Upper lobe of left lung (tissue), 4 donors: ENCODE measurements at regions not wholly inside any gene's neighbourhood (a gene's known extent, or its start where the extent isn't known, plus 50 kb on each side); places are given as distances from the start of the nearest gene placed in this dataset.

Source experiments
- CTCF ChIP-seq, 6 experiments: fragments of 450-650 bp in 4 of 6; fragments of 200-600 bp in 2 of 6; sonication (generic) in 2 of 6; IDR thresholded peaks; one replicate each; pipeline ENCODE4 v1.5.1; 2016 to 2019; ENCODE audit warnings: antibody characterized with exemption in 6 of 6
- EP300 ChIP-seq, 4 donors: sonication (generic); formaldehyde crosslinking; IDR thresholded peaks; one replicate each; pipeline ENCODE4 v1.5.1; 2017; ENCODE audit warnings: antibody characterized with exemption in 4 of 4, control low read depth in 2 of 4
- POLR2A ChIP-seq, 4 donors: fragments of 450-650 bp; IDR thresholded peaks; one replicate each; pipeline ENCODE4 v1.5.1; 2016 to 2017; ENCODE audit warnings: antibody characterized with exemption in 4 of 4, mild to moderate bottlenecking in 2 of 4
- POLR2AphosphoS5 ChIP-seq, 2 donors: sonication (generic); formaldehyde crosslinking; IDR thresholded peaks; one replicate each; pipeline ENCODE4 v1.5.1; 2017; ENCODE audit warnings: antibody characterized with exemption in 2 of 2

GRCh38 chr2:37537316-37537715 is 134.1 kb downstream of the CDC42EP3 start:
- TF ChIP-seq POLR2AphosphoS5 (IDR thresholded peaks at IDR 0.05) (no peak), CTCF (IDR thresholded peaks at IDR 0.05) (no peak), POLR2A (IDR thresholded peaks at IDR 0.05) (no peak), EP300 (IDR thresholded peaks at IDR 0.05) (no peak)
